Stimulated activated CD8-positive, alpha-beta memory T cell treated with anti-CD3 and anti-CD28 coated beads, Interleukin-12 subunit alpha, Interleukin-12 subunit beta, amount 100 ng/mL, for 1 hour (primary cell): ENCODE measurements at regions not wholly inside any gene's neighbourhood (a gene's known extent, or its start where the extent isn't known, plus 50 kb on each side); places are given as distances from the start of the nearest gene placed in this dataset.
"Not testable (repeated sequence)": the region's sequence is repeated elsewhere in the genome, so short reads cannot be mapped to it uniquely, and the experiment has no call there.

Source experiments
- DNase-seq: peaks from one replicate; pipeline ENCODE4 v3.0.0-alpha.2; 2020; ENCODE audit warnings: low read depth

DNA sequence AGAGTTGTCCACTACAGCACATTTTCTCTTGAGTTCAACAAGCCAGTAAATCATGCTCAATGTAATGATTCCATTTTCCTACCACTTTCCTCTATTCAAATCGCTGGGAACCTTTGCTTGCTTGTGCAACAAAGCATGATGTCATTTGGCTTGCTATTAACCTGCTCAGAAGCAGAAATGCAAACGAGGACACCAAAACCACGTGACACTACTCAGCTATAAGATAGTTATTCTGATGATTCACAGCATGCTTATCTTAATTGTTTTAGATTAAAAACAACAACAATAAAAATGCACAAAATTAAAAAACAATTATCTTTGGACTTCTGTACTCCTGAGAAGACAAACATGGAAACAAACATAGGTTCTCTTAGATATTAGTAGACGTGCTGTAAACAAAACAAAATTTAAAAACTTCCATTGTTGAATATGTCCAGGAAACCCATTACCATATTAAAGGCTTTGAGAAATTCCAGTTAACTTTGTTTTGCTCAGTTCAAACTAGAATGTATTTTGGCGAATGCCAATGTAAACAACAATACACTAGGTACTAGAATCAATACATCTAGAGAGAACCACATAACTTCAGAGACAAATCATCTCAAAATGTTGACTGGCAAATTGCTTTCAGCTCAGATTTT, 77.5 kb upstream of the KRAS start:
- DNase-seq: no peak

DNA sequence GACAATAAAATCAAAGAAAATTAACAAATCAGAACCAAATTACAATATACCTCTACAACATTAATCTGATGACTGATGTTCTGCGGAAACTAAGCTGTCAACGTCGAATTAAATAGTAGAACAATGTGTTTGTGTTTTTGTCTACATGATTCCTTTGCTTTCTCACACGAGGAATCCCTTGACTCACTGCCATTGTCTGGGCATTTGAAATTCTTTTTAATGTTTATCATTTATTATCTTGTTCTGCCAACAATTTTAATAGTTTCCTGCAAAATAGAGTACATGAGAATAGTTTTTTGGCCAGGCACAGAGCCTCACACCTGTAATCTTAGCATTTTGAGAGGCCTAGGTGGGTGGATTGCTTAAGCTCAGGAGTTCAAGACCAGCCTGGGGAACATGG, 76.6 kb upstream of the KRAS start:
- no peak for DNase-seq

DNA sequence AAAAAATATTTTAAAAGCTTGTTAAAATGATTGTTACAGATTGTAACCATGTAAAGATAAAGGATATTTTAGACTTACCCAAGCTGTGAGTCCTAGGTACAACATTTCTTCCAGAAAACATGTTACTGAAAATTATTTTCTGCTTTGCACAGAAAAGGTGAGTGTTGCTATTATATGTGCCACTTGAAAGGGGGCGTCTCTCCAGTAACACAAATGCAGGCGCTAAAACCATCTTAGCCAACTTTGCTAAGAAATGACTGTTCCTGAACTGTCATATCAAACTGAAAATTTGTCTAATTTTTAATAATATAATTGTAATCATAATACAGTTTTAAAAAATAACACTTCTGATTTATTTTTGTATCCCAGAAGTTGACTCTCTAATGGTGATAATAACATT, 75.6 kb upstream of the KRAS start:
- DNase-seq: no peak

DNA sequence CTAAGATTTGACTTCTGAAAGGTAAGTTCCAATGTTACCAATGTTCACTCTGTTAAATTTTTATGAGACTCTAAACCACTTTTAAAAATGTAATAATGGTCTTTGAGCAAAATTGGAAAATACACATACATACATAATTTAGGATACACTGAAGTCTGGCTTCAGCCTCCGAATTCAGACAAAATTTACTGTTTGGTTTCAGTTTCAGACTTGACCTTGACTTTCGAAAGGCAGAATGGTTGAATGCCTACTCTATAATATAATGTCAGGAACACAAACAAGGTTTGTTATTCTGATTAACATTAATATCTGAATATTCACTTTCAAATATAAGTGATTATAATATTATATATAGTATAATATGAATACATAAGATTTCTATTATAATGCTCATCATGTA, 74.1 kb upstream of the KRAS start:
- DNase-seq: no peak

DNA sequence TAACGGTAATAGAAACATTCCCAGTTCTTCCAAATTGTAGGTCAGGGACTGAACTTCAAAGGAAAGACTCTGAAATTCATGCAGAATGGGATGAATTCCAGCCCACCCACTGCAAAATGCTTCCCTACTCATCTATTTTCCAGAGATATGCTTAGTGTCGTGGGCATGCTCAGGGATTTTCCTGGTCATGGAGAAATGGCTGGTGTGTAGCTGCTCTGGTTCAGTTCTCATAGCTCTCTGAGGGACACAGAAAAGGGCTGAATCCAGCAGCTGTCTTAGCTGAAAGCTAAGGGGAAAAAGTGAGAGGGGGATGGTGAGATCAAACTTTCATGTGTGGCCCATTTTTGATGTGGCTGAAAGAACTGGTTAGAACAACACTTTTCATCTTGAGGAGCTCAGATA, 72.9 kb upstream of the KRAS start:
- no peak for DNase-seq

DNA sequence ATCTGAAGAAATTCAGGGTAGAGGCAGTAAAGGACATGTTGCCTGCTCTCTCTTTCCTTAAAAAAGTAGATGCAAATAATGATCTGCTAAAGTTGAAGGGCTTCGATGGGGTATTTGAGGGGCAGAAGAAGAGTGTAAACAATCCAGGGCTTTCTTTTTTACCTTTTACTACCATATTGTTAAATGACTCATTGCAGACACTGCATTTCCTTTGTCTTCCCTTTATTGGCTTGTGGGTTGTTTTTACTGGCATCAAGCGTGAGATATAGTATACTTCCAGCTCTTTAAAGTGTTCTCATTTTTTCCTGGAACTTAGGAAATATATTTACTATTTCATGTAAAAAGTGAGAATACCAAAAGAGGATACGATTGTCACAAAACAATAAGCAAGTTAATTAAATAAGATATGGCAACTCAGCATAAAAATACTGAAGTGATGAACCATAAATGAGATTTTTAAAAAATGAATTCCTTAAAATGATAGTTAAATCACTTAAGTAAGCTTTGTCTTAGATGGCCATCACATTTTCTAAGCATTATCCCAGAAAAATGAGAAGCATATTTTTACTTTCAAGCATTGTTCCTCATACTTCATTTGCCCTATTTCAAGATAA, 72.3 kb upstream of the KRAS start:
- no peak for DNase-seq

DNA sequence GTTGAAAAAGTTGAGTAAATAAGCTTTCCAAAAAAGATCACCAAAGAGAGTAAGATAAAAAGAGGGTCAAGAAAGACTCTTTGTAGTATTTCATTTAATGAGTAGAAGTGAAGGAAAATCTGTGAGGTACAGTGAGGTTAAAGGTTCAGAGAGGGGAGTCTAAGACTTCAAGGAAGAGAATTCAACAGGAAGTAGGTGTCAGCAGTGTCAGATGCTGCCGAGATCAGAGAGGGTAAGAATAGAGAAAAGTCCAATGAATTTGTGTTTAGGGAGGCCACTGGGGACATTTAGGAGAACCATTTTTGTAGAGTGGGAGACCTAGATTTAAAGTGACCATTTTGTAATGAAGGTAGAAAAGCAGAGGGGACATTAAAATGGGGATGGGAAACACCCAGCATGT, 71.6 kb upstream of the KRAS start:
- no peak for DNase-seq

DNA sequence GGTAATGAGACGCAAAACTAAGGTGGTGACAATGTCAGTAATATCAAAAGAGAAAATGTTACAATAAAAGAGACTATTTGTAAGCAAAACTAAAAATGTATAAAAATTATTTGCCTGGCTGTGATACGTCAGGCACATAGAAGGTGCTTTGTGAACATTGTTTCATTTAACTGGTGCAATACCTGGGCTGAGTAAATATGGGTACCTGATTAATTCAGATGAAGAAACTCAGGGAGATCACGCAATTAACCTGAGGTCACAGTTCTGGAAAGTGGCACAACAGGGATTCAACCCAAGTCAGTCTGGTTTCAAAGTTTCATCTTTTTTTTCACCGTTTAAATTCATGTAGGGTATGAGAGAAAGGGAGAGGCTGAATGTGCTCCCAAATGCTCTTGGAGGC, 71.0 kb upstream of the KRAS start:
- no peak for DNase-seq

DNA sequence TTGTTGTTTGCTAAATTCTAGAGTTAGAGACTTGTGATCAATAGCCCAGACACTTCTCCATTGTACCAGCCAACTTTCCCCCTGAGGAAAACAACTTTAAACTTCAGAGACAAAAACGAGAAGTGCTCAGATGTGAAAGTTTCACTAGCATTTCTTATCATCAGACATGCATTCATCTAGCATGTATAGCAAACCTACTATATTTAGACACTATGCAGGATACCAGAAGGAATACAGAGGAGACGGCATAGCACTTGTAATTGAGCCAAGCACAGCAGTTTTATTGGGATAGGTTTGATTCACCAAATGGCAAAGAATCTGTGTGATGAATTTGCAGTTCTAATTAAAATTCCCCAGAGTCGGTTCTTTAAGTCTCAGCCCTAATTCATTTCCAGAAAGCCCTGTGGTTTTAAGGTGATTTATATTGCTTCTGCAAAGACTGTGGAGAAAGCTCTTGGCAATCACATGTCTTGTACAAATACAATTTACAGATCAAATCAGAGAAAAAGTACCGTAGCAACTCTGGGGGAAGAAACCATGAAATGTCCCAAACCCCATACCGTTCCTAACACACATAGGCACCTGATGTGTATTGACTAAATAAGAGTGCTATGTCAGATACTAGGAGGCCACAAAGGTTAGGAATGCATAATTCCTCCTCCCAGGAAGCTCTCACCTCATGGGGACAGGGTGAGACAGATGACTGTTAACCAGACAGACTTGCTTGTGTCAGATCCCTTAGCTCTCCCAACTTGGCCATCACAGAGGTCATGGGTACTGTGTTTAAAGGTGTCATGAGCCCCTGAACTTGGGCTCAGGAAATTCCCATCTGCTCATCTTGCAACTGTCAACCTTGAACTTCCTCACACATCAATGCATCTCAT, 69.6 kb upstream of the KRAS start:
- no peak for DNase-seq

DNA sequence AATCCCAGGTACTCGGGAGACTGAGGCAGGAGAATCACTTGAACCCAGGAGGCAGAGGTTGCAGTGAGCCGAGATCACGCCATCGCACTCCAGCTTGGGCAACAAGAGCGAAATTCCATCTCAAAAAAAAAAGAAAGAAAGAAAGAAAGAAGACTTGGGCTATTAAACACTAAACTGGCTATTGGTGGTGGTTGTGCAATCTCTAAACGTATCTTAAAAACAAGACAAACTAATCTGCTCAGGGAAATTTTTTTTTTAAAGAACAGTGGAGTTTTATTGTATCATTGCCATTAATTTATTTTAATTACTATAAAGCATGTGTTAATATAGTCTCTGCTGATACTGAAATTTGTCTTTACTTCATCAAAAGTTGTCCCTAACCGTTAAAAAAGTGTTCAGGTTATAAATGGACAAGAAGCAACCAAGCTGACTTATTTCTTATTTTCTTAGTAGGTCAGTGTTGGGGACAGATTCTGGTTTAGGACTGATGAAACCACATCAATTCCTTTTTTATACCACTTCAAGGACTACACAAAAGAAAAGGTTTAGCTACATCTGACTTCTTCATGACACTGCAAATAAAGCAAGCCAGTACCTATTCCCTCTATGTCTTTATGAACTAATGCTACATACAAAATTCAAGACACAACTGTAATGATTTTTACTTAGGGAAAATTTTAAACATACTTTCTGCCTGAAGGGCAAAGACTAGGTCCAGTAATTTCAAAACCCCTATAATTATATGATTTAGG, 68.7 kb upstream of the KRAS start:
- no peak for DNase-seq

DNA sequence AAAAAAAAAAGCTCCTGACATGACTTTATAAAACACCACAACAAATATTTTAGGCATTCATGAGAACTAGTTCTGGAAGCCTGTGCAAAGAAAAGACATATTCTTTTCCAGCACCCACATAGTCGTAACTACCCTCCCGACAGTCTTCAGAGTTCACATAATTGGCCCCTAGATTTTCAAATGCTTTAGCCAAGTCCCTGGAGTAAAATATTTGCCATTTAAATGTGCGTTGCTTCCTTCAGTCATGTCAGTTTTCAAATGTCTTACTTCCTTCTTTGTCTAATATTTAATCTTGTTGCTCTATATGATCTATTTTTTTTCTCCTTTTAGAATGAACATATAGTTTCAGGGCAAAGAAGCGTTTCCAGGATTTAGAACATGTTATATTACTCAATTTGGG, 66.8 kb upstream of the KRAS start:
- DNase-seq: no peak

DNA sequence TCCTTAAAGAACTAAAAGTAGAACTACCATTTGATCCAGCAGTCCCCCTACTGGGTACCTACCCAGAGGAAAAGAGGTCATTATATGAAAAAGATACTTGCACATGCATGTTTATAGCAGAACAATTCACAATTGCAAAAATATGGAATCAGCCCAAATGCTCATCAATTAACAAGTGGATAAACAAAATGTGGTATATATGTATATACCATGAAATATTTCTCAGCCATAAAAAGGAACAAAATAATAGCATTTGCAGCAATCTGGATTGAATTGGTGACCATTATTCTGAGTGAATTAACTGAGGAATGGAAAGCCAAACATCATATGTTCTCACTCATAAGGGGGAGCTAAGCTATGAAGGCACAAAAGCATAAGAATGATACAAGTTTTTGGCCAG, 64.7 kb upstream of the KRAS start:
- no peak for DNase-seq

DNA sequence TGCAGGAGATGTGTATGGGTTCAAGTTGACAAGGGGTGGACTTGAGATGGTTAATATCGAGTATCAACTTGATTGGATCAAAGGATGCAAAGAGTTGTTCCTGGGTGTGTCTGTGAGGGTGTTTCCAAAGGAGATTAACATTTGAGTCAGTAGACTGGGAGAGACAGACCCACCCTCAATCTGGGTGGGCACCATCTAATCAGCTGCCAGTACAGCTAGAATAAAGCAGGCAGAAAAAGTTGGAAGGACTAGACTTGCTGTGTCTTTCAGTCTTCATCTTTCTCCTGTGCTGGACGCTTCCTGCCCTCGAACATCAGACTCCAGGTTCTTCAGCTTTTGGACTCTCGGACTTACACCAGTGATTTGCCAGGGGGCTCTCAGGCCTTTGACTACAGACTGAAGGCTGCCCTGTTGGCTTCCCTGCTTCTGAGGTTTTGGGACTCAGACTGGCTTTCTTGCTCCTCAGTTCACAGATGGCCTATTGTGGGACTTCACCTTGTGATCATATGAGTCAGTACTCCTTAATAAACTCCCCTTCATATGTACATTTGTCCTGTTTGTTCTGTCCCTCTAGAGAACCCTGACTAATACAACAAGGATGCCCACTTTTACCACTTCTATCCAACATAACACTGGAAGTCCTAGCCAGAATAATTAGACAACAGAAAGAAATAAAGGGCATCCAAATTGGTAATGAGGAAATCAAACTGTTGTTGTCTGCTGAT, 62.7 kb upstream of the KRAS start:
- DNase-seq: not testable (repeated sequence)

DNA sequence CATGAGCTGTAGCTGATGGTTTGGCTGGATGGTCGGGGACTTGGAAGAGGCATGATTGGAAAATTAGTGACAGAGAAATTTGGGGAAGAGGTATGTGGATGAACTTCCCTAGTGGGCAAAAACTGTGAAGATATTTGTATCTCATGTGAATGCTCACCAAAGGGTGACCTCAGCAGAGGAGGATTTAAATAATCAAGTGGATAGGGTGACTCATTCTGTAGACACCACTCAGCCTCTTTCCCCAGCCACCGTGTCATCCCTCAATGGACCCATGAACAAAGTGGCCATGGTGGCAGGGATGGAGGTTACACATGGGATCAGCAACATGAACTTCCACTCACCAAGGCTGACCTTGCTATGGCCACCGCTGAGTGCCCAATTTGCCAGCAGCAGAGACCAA, 60.8 kb upstream of the KRAS start:
- no peak for DNase-seq

DNA sequence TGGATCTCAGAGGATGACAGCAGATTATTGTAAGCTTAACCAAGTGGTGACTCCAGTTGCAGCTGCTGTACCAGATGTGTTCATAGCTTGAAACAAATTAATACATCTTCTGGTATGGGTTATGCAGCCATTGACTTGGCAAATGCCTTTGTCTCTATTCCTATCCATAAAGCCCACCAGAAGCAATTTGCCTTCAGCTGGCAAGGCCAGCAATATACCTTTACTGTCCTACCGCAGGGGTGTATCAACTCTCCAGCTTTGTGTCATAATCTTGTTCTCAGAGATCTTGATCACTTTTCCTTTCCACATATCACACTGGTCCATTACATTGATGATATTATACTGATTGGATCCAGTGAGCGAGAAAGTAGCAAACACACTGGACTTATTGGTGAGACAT, 59.3 kb upstream of the KRAS start:
- not testable (repeated sequence) for DNase-seq

DNA sequence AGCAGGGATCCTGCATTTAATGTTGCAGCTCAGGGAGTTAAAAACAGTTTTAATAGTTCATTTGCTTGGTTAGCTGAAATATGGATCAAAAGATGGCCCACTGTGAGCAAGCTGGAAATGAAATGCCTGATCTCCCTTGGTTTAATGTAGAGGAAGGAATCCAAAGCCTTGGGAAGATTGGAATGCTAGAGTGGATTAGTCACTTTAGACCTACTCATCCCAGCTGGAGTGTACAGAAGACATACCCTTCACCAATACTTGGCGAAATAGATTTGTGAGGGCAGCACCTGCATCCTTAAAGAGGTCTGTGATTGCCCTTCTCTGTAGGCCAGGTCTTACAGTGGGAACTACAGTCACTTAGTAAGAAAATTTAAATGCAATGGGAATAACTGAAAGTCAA, 58.0 kb upstream of the KRAS start:
- no peak for DNase-seq

DNA sequence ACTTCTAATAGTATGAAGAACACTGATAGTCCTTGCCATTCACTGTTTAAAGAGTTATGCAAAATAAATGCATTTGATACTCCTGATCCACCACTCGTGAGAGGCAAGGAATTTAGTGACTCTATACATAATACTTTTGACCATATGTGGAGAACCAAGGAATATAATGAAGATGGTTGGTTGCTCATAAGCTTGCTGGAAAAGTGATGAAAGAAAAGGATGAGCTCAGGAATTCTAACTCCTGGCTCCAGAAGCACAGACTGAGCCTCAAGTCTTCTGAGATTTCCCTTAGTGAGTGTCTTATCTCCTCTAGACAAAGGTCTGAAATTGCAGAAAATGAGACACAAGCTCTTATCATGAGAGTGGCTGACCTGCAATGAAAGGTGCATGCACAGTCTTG, 57.1 kb upstream of the KRAS start:
- no peak for DNase-seq

DNA sequence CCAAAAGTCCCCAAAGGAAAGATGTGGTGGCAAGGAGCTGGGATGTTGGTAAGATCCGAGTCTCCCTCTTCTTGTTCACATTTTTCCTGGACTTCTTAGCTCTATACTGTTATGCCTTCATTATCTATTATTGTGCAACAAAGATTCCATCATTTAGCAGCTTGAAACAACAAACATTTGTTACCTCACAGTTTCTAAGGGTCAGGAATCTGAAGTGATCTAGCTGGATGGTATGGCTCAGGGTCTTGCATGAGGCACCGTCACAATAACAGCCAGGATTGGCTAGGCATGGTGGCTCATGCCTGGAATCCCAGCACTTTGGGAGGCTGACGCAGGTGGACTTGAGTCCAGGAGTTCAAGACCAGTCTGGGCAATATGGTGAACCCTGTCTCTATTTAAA, 51.1 kb upstream of the KRAS start:
- no peak for DNase-seq
